HFFc6 (cell line): ENCODE measurements at regions not wholly inside any gene's neighbourhood (a gene's known extent, or its start where the extent isn't known, plus 50 kb on each side); places are given as distances from the start of the nearest gene placed in this dataset.
A peak's percentile ranks its signal among the peaks of the same experiment; 100 is the strongest.
"Not testable (repeated sequence)": the region's sequence is repeated elsewhere in the genome, so short reads cannot be mapped to it uniquely, and the experiment has no call there.

ENCODE experiments used
- DNase-seq: peaks from one replicate; pipeline ENCODE4 v3.0.0-alpha.2; 2018
- H3K27ac Mint-ChIP-seq: 2 replicates; pipeline ENCODE4 v1.8.0; 2020; ENCODE audit warnings: mild to moderate bottlenecking, mixed read lengths
- H3K27me3 Mint-ChIP-seq: 2 replicates; pipeline ENCODE4 v1.8.0; 2021; ENCODE audit warnings: mild to moderate bottlenecking, moderate library complexity, mixed read lengths; ENCODE audit not compliant: insufficient read depth
- H3K36me3 Mint-ChIP-seq: 2 replicates; pipeline ENCODE4 v1.8.0; 2021; ENCODE audit warnings: low read depth, mixed read lengths
- H3K4me1 Mint-ChIP-seq: 2 replicates; pipeline ENCODE4 v1.8.0; 2020; ENCODE audit warnings: low read depth, mixed read lengths
- H3K4me3 Mint-ChIP-seq: 2 replicates; pipeline ENCODE4 v1.8.0; 2020; ENCODE audit warnings: mild to moderate bottlenecking, moderate library complexity, mixed read lengths
- H3K9me3 Mint-ChIP-seq: 2 replicates; pipeline ENCODE4 v1.8.0; 2020; ENCODE audit warnings: mild to moderate bottlenecking, mixed read lengths
- TF ChIP-seq, protein P1 (sequence below): fragments of 200-600 bp; sonication (generic); IDR thresholded peaks from 2 replicates; pipeline ENCODE4 v1.5.0; 2021; ENCODE audit warnings: antibody characterized with exemption, mild to moderate bottlenecking

DNA sequence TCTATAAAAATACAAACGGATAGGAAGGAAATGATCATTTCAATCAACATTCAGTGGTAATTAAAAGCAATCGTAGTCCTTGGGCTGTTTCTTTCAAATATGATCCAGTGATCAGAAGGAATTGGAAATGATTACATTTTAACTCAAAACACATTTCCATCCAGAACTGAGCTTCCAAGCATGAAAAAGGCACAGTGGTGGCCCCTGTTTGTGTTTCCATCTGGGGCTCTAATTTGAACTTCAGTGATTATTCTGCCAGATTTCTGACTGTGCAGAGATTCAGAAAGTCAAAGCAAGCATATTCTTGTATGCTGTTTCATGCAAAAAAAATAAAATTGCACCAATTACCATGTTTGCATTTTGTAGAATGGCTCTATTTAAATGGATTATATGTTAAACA, 157.0 kb upstream of the LMNTD1 start:
- Mint-ChIP-seq H3K27ac (no peak overlapping the region), H3K36me3 (peaks cover 40% of the 10 kb centered on the region), H3K4me3 (no peak overlapping the region), H3K9me3 (peaks cover 41% of the 10 kb centered on the region), H3K4me1 (peaks cover 16% of the 10 kb centered on the region), H3K27me3 (no peaks in the 10 kb centered on the region)
- no peak for DNase-seq
- TF ChIP-seq, protein P1, sequence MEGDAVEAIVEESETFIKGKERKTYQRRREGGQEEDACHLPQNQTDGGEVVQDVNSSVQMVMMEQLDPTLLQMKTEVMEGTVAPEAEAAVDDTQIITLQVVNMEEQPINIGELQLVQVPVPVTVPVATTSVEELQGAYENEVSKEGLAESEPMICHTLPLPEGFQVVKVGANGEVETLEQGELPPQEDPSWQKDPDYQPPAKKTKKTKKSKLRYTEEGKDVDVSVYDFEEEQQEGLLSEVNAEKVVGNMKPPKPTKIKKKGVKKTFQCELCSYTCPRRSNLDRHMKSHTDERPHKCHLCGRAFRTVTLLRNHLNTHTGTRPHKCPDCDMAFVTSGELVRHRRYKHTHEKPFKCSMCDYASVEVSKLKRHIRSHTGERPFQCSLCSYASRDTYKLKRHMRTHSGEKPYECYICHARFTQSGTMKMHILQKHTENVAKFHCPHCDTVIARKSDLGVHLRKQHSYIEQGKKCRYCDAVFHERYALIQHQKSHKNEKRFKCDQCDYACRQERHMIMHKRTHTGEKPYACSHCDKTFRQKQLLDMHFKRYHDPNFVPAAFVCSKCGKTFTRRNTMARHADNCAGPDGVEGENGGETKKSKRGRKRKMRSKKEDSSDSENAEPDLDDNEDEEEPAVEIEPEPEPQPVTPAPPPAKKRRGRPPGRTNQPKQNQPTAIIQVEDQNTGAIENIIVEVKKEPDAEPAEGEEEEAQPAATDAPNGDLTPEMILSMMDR: no peak

DNA sequence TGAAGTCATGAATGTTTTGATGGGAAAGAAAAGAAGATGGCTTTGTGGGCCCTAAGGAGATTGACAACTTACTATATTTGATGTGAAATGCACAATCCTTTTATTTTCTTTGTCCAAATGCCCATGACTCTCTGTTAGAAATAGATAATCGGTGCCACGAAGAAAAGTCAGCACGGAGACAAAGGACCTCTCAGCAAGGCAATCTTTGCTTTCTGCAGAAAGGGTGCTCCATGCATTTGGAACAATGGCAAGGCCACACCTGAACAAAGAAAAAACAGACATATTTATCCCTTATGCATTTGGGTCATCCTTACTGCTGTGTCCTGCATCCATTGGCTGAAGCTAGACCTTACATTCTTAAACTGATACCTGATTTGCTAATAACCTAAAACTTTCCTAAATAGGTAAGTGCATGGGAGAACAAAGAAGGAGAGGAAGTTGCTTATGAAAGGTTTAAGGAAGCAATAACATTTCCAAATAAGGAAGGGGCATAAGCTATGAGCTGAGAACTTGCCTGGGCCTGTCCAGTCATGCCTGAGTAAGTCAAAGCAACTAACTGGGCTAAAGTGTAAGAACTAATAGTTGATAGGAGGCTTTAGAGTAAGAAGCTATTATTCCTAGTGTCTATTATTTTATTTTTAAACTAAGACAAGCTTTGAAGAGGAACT, 158.0 kb upstream of the LMNTD1 start:
- not testable (repeated sequence) for H3K4me3 Mint-ChIP-seq, H3K27me3 Mint-ChIP-seq, DNase-seq
- peak overlapping the region; percentile 33; the same call in 1 of the 2 replicates for H3K27ac Mint-ChIP-seq
- H3K4me1 Mint-ChIP-seq: peaks cover 25% of the 10 kb centered on the region
- H3K36me3 Mint-ChIP-seq: peaks cover 38% of the 10 kb centered on the region
- peaks cover 41% of the 10 kb centered on the region for H3K9me3 Mint-ChIP-seq

DNA sequence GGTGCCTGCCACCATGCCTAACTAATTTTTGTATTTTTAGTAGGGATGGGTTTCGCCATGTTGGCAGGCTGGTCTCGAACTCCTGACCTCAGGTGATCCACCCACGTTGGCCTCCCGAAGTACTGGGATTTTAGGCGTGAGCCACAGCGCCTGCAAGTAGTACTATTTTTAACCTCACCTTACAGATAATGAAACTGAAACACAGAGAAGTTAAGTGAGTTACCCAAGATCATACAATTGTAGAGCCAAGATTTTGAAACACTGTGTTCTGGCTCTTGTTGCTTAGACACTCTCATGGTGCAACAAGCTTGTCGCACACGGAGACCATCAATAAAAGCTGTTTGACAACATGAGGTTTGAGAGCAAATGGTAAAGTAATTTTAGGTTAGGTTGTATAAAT, 159.1 kb upstream of the LMNTD1 start:
- no peaks in the 10 kb centered on the region; the same call in 1 of the 2 replicates for H3K27me3 Mint-ChIP-seq
- H3K27ac Mint-ChIP-seq: no peak overlapping the region
- no peak for DNase-seq
- no peak overlapping the region for H3K4me3 Mint-ChIP-seq
- peaks cover 29% of the 10 kb centered on the region for H3K36me3 Mint-ChIP-seq
- peaks cover 35% of the 10 kb centered on the region for H3K4me1 Mint-ChIP-seq
- peaks cover 30% of the 10 kb centered on the region for H3K9me3 Mint-ChIP-seq
- TF ChIP-seq, protein P1: no peak

DNA sequence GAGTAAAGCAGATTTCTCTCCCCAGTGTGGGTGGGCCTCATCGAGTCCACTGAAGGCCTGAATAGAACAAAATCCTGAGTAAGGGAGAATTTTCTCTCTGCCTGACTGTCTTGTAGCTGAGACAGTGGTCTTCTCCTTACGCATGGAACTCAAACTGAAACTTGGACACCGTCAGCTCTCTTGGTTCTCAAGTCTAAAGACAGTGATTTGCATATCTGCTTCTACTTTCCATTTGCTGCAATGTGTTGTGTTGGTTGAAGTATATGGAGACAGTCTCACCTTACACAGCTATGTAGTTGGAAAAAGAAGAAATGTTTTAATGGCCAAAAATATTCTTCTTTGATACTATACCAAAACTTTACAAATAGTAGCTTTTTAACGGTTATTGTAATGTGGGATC, 160.2 kb upstream of the LMNTD1 start:
- Mint-ChIP-seq H3K27ac (no peak overlapping the region), H3K36me3 (peaks cover 22% of the 10 kb centered on the region), H3K9me3 (peaks cover 19% of the 10 kb centered on the region), H3K27me3 (no peaks in the 10 kb centered on the region; the same call in 1 of the 2 replicates), H3K4me1 (peaks cover 45% of the 10 kb centered on the region), H3K4me3 (no peak overlapping the region)
- DNase-seq: no peak
- TF ChIP-seq, protein P1: no peak

DNA sequence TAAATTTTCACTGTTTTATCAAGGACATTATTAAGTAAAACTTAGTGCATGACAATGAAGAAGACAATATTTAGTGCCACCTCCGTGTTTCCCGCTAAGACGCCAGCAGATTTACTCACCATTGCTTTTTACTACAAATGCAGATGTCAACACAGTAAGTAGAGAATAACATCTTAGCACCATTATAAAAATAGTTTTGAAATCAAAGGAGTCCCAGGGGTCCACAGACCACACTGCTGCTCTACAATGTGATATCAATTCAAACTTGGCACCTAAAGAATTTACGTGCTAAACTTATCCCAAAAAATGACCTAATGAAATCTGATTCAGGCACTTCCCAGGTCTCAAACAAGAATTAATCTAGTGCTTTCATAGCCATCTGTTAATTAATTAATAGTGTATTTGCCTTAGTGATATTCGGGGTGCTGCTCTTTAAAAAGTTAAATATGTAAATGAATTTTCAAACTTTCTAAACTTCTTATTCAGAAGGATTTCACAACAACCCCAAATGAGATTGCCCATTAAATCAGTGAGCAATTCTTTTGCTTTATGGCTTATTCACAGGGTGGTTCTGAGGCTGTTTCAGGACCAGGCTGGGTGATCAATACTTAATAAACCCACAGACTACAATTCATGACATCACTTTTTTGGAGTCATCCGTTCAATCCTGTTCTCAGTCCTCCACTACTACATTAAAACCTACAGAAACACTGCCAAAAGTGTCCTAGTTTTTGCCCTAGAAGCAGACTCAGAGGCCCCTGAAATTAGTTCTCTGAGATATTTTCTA, 161.3 kb upstream of the LMNTD1 start:
- H3K36me3 Mint-ChIP-seq: peaks cover 15% of the 10 kb centered on the region
- H3K9me3 Mint-ChIP-seq: peaks cover 13% of the 10 kb centered on the region
- TF ChIP-seq, protein P1: no peak
- no peak for DNase-seq
- H3K27me3 Mint-ChIP-seq: no peaks in the 10 kb centered on the region; the same call in 1 of the 2 replicates
- H3K4me3 Mint-ChIP-seq: peak overlapping the region; percentile 16; the same call in 1 of the 2 replicates
- H3K4me1 Mint-ChIP-seq: peaks cover 44% of the 10 kb centered on the region
- 0 out of 2 replicates have a peak overlapping the region, but pooled peaks have one; percentile 42 for H3K27ac Mint-ChIP-seq

DNA sequence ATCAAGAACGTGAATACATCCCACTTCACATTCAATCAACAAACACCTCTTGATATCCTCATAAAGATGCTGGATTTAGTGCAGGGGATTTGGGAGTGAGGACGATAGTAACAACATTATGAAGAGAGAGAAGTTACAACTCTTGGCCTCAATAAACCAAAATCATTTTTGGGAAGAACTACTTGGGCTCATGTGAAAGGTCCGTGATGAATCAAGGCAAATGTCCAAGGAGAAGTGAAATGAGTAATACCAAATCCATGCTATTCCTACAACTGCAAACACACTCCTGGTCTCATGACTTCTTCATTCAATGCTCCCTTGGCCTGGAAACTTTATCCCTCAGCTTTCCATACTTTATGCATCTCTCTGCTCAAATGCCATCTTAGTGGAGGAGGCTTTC, 162.0 kb upstream of the LMNTD1 start:
- Mint-ChIP-seq H3K27me3 (no peaks in the 10 kb centered on the region; the same call in 1 of the 2 replicates), H3K4me1 (peaks cover 49% of the 10 kb centered on the region), H3K36me3 (peaks cover 15% of the 10 kb centered on the region), H3K27ac (peak overlapping the region; percentile 42; the same call in 1 of the 2 replicates), H3K4me3 (peak overlapping the region; percentile 16; the same call in 1 of the 2 replicates), H3K9me3 (peaks cover 13% of the 10 kb centered on the region)
- peak; percentile 21 for DNase-seq
- TF ChIP-seq, protein P1: no peak
